ENCODE measurements at regions not wholly inside any gene's neighbourhood (a gene's known extent, or its start where the extent isn't known, plus 50 kb on each side); places are given as distances from the start of the nearest gene placed in this dataset.
"Not testable (repeated sequence)": the region's sequence is repeated elsewhere in the genome, so short reads cannot be mapped to it uniquely, and the experiment has no call there.

DNA sequence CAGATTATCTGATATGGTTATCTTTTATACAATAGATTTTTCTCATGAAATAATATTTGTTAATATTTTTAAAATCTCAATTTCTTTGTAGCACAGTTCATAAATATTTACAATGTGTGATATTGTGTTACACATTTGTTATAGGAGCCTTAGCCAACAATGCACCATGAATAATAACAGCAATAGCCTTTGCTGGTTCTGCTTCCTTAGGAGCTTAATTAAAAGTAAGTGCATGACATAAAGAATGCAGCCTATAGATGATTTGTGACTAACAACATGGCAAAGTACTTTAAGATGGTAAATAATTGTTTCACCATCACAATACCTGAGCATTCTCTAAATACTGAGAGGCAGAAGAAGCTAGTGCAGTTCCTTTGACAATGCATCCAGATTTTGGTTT is 156.3 kb upstream of the RASSF8 start:
- Histone ChIP-seq H3K9me3 (ENCODE audit: insufficient read depth, low read depth, low read length) (no peaks in the 10 kb centered on the region), H3F3A (ENCODE audit: low read depth) (no peaks in the 10 kb centered on the region), H2AFZ (ENCODE audit: low read length) (no peak overlapping the region), H3K4me1 (ENCODE audit: insufficient read depth, low read length, poor library complexity, severe bottlenecking) (peaks cover 19% of the 10 kb centered on the region), H3K79me2 (ENCODE audit: insufficient read depth, low read length) (no peaks in the 10 kb centered on the region), H3K4me3 (ENCODE audit: low read length, poor library complexity, severe bottlenecking) (no peak overlapping the region), H4K20me1 (ENCODE audit: insufficient read depth, low read length, poor library complexity, severe bottlenecking) (no peaks in the 10 kb centered on the region), H3K9ac (ENCODE audit: low read depth, low read length, poor library complexity, severe bottlenecking) (no peak overlapping the region), H3K9me2 (replicated peaks; ENCODE audit: low read depth, low read length) (no peaks in the 10 kb centered on the region), H3K27me3 (ENCODE audit: insufficient read depth, low read length, poor library complexity, severe bottlenecking) (no peaks in the 10 kb centered on the region), H3K36me3 (ENCODE audit: insufficient read depth, low read length) (no peaks in the 10 kb centered on the region), H3K4me2 (ENCODE audit: low read depth, low read length, poor library complexity, severe bottlenecking) (no peak overlapping the region)
- TF ChIP-seq EZH2phosphoT487 (IDR thresholded peaks at IDR 0.05; ENCODE audit: borderline replicate concordance) = no peak
- TF ChIP-seq, protein P1, sequence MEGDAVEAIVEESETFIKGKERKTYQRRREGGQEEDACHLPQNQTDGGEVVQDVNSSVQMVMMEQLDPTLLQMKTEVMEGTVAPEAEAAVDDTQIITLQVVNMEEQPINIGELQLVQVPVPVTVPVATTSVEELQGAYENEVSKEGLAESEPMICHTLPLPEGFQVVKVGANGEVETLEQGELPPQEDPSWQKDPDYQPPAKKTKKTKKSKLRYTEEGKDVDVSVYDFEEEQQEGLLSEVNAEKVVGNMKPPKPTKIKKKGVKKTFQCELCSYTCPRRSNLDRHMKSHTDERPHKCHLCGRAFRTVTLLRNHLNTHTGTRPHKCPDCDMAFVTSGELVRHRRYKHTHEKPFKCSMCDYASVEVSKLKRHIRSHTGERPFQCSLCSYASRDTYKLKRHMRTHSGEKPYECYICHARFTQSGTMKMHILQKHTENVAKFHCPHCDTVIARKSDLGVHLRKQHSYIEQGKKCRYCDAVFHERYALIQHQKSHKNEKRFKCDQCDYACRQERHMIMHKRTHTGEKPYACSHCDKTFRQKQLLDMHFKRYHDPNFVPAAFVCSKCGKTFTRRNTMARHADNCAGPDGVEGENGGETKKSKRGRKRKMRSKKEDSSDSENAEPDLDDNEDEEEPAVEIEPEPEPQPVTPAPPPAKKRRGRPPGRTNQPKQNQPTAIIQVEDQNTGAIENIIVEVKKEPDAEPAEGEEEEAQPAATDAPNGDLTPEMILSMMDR (conservative IDR thresholded peaks at IDR 0.05; ENCODE audit: low read length) = no peak

DNA sequence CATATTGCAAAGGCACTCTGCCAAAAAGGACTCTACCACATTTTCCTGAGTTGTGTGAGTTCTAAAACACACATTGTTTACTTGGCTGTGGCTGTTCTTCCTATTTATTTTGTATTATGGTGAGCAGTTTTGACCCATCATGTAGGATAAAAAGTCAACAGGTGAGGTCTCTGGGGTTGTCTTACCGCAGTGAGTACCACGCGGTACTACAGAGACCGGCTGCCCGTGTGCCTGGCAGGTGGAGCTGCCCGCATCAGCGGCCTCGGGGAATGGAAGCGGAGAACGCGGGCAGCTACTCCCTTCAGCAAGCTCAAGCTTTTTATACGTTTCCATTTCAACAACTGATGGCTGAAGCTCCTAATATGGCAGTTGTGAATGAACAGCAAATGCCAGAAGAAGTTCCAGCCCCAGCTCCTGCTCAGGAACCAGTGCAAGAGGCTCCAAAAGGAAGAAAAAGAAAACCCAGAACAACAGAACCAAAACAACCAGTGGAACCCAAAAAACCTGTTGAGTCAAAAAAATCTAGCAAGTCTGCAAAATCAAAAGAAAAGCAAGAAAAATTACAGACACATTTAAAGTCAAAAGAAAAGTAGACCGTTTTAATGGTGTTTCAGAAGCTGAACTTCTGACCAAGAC is 155.3 kb upstream of the RASSF8 start:
- not testable (repeated sequence) for H3F3A ChIP-seq (ENCODE audit: low read depth); H4K20me1 ChIP-seq (ENCODE audit: insufficient read depth, low read length, poor library complexity, severe bottlenecking); H3K36me3 ChIP-seq (ENCODE audit: insufficient read depth, low read length); H2AFZ ChIP-seq (ENCODE audit: low read length); H3K79me2 ChIP-seq (ENCODE audit: insufficient read depth, low read length); H3K4me2 ChIP-seq (ENCODE audit: low read depth, low read length, poor library complexity, severe bottlenecking); H3K4me3 ChIP-seq (ENCODE audit: low read length, poor library complexity, severe bottlenecking); H3K9me2 ChIP-seq (replicated peaks; ENCODE audit: low read depth, low read length); H3K9ac ChIP-seq (ENCODE audit: low read depth, low read length, poor library complexity, severe bottlenecking); H3K9me3 ChIP-seq (ENCODE audit: insufficient read depth, low read depth, low read length); H3K27me3 ChIP-seq (ENCODE audit: insufficient read depth, low read length, poor library complexity, severe bottlenecking)
- H3K4me1 ChIP-seq (ENCODE audit: insufficient read depth, low read length, poor library complexity, severe bottlenecking) = peaks cover 19% of the 10 kb centered on the region

DNA sequence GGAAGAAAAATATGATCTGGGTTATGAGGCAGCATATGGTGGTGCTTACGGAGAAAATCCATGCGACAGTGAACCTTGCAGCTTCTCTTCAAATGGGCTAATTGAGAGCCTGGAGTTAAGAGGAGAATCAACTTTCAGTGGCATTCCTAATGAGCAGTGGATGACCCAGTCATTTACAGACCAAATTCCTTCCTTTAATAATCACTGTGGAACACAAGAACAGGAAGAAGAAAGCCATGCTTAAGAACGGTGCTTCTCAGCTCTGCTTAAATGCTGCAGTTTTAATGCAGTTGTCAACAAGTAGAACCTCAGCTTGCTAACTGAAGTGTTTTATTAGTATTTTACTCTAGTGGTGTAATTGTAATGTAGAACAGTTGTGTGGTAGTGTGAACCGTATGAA is 154.2 kb upstream of the RASSF8 start:
- not testable (repeated sequence) for H2AFZ ChIP-seq (ENCODE audit: low read length); H3K9ac ChIP-seq (ENCODE audit: low read depth, low read length, poor library complexity, severe bottlenecking); H3K4me2 ChIP-seq (ENCODE audit: low read depth, low read length, poor library complexity, severe bottlenecking); H3K27me3 ChIP-seq (ENCODE audit: insufficient read depth, low read length, poor library complexity, severe bottlenecking); H3K9me3 ChIP-seq (ENCODE audit: insufficient read depth, low read depth, low read length); H3K79me2 ChIP-seq (ENCODE audit: insufficient read depth, low read length); H3K36me3 ChIP-seq (ENCODE audit: insufficient read depth, low read length); H3F3A ChIP-seq (ENCODE audit: low read depth); H4K20me1 ChIP-seq (ENCODE audit: insufficient read depth, low read length, poor library complexity, severe bottlenecking); H3K4me3 ChIP-seq (ENCODE audit: low read length, poor library complexity, severe bottlenecking); H3K9me2 ChIP-seq (replicated peaks; ENCODE audit: low read depth, low read length)
- peaks cover 19% of the 10 kb centered on the region for H3K4me1 ChIP-seq (ENCODE audit: insufficient read depth, low read length, poor library complexity, severe bottlenecking)

DNA sequence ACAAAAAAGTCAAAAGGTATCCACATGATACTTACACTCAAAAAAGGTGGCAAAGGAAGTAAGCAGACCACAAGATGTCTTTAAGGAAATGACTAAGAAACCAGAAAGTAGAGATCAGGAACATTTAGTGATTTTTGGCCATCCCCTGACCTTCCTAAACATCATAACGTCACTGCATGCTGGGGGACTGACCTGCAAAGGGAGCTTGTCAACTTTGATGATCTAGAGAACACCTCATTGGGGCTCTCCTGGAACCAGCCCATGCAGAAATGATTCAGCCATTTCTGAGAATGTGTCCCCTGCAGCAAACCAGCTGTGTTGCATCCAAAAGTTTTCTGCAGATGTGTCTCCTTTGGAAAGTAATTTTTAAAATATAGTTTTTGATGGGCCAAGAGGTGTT is 152.2 kb upstream of the RASSF8 start:
- peak overlapping the region; percentile 47 for H3K4me2 ChIP-seq (ENCODE audit: low read depth, low read length, poor library complexity, severe bottlenecking)
- H3K9ac ChIP-seq (ENCODE audit: low read depth, low read length, poor library complexity, severe bottlenecking) = no peak overlapping the region
- no peak overlapping the region for H2AFZ ChIP-seq (ENCODE audit: low read length)
- H3F3A ChIP-seq (ENCODE audit: low read depth) = no peaks in the 10 kb centered on the region
- H3K9me3 ChIP-seq (ENCODE audit: insufficient read depth, low read depth, low read length) = no peaks in the 10 kb centered on the region
- H3K4me3 ChIP-seq (ENCODE audit: low read length, poor library complexity, severe bottlenecking) = peak overlapping the region; percentile 14
- H3K9me2 ChIP-seq (replicated peaks; ENCODE audit: low read depth, low read length) = no peaks in the 10 kb centered on the region
- H3K79me2 ChIP-seq (ENCODE audit: insufficient read depth, low read length) = no peaks in the 10 kb centered on the region
- H3K27me3 ChIP-seq (ENCODE audit: insufficient read depth, low read length, poor library complexity, severe bottlenecking) = no peaks in the 10 kb centered on the region
- no peaks in the 10 kb centered on the region for H4K20me1 ChIP-seq (ENCODE audit: insufficient read depth, low read length, poor library complexity, severe bottlenecking)
- TF ChIP-seq, protein P1 (conservative IDR thresholded peaks at IDR 0.05; ENCODE audit: low read length) = no peak
- TF ChIP-seq EZH2phosphoT487 (IDR thresholded peaks at IDR 0.05; ENCODE audit: borderline replicate concordance) = no peak
- no peaks in the 10 kb centered on the region for H3K36me3 ChIP-seq (ENCODE audit: insufficient read depth, low read length)
- peaks cover 9% of the 10 kb centered on the region for H3K4me1 ChIP-seq (ENCODE audit: insufficient read depth, low read length, poor library complexity, severe bottlenecking)

Data from Loucy (cell line).